SK-N-MC (cell line): ENCODE measurements at regions not wholly inside any gene's neighbourhood (a gene's known extent, or its start where the extent isn't known, plus 50 kb on each side); places are given as distances from the start of the nearest gene placed in this dataset.

Source experiments
- EZH2 ChIP-seq: fragments of 200-600 bp; sonication (generic); IDR thresholded peaks from one replicate; pipeline ENCODE4 v1.6.1; 2017; ENCODE audit warnings: antibody characterized with exemption
- POLR2AphosphoS5 ChIP-seq: IDR thresholded peaks from 2 replicates; pipeline ENCODE4 v1.6.1; 2012; ENCODE audit warnings: mild to moderate bottlenecking, low read depth, low read length, borderline replicate concordance

DNA sequence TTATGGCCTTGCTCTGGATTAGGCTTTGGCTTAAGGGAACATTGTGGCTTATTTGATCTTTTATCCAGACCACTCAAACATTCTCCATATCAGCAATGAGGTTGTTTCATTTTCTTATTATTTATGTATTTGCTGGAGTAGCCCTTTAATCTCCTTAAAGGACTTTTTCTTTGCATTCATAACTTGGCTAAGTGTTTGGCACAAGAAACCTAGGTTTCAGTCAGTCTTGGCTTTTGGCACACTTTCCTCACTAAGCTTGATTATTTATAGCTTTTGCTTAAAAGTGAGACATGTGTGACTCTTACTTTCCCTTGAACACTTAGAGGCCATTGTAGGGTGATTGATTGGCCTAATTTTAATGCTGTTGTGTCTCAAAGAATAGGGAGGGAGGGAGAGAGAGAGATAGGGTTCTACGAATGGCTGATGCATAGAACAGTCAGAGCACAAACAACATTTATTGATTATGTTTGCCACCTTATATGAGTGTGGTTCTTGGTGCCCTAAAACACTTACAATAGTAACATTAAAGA is 2265.3 kb upstream of the C9orf72 start:
- TF ChIP-seq POLR2AphosphoS5 (no peak), EZH2 (no peak)
